NCI-H1092 treated with DMSO at 0.1 percent for 48 hours (cell line): ENCODE measurements at regions not wholly inside any gene's neighbourhood (a gene's known extent, or its start where the extent isn't known, plus 50 kb on each side); places are given as distances from the start of the nearest gene placed in this dataset.
"Not testable (repeated sequence)": the region's sequence is repeated elsewhere in the genome, so short reads cannot be mapped to it uniquely, and the experiment has no call there.

ENCODE experiments used
- DNase-seq: peaks from one replicate; lab custom pipeline; 2025; lab: John Stamatoyannopoulos, UW

DNA sequence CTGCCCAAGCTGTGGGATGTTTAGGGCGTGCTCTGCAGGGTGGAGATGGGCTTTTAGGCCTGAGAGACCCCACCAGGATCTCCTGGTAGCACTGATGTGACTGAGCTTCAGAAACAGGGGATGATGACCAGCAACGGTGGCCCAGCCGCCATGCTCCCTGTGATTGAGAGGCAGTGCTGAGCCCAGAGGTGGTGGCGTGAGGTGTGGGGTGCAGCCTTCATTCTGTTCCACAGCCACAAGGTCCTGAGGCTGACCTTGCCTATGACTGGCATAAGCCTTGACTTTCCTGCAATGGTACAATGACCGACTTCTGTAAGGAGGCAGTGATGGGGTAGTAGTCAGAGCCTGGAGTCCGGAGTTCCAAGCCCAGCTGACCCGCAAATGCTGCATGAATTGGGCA is 263.3 kb downstream of the TSN start:
- DNase-seq: no peak

DNA sequence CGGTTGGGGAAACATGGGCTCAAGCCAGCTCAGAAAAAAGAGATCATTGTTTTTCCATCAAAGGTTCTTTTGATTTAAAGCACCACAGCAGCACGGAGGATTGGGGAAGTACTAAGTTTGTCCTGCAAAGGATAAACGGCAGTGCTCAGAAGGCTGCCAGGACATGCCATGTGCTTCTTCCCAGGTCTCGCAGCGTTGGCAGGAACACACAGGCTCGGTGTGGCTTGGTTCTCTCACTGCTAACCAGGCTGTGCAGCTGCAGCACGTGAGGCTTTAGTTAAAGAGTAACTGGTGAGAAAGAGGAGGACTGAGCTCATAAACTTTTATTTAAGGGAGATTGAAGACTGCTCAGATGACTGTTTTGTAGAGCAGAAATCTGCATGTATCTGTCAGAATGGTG is 264.3 kb downstream of the TSN start:
- no peak for DNase-seq

DNA sequence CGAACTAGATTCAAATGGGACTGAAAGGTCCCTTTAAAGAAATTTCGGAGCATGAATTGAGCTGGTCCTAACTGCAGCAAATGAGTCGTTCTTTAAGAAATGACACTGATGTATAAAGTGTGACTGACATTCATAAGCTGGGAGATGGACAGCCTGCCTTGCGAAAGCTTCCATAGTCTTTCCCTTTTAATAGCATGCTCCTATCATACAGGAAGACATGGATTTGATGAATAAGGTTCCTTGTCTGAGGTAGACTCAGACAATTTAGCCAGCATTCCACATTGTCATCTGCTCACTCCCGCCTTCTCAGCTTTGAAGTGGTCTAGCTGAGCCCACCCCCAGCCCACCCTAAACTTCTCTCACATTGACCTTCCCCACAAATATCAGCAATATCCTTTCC is 264.9 kb downstream of the TSN start:
- no peak for DNase-seq

DNA sequence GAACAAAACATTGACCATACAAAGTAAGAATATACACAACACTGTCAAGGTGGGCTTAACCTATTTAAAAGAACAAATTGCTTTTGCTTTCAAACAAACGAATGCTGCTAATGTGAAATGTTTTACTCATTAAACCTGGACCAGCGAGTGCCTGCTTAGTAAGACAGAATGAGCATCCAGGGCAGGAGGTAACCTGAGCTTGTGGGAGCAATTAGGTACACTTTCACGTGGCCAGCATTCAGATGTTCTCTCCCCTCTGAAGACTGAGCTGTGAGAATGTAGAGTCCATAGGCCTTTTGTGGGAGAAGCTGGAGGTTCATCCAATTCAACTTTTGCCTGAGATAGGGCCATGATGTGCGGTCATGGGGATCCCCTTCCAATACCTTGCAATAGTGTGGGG is 266.5 kb downstream of the TSN start:
- DNase-seq: no peak

DNA sequence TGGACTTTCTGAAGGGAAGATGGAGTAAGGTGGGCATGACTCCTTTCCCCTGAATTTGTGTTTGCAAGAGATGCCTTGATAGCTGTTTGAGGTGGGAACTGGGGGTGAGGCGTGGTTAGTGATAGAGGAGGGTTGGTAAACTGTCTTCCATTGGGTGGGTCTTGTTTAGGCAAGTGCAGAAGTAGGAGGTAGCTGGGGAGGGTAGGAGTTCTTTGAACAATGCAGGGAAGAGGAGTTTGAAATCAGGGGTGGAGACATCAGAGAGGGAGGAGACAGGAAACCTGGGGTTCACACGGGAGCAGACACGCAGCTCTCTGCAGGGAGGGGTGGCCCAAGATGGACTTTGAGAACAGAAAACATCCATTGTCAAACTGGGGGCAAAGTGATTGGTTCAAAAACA is 267.1 kb downstream of the TSN start:
- no peak for DNase-seq

DNA sequence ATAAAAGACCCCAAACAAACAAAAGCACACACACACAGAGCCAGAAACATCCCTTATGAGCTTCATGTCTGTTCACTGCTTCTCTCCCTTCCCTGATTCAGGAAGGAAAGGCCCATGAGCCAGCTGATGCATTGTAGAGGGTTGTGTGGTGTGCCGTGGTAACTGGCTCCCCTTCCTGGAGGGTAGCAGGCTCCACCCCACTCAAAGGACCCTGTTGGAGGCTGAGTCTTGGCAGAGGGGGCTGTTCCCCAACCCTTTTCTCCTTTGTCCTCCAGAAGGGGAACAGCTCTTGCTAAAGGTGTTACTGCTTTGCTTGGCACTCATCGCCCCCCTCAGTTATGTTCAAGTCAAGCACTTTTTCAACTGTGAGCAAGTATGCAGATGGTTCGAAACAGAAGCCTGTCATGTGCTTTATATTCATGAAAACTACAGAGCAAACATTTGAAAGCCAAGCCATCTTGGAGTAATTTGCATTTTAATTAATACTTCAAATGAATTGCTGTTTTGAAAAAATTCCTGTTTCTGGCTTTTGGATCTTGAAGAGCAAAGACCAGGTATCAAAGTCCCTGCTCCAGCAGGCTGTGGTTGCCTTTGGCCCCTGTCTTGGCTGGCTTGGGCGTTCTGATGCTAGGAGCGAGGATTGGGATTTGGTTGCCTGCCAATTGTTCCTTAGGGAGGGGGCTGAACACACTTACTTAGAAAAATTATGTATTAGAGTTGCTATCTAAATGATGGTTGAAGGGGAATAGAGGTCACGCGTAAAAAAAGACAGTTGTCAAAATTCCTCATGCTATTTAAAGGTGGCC is 267.8 kb downstream of the TSN start:
- DNase-seq: no peak

DNA sequence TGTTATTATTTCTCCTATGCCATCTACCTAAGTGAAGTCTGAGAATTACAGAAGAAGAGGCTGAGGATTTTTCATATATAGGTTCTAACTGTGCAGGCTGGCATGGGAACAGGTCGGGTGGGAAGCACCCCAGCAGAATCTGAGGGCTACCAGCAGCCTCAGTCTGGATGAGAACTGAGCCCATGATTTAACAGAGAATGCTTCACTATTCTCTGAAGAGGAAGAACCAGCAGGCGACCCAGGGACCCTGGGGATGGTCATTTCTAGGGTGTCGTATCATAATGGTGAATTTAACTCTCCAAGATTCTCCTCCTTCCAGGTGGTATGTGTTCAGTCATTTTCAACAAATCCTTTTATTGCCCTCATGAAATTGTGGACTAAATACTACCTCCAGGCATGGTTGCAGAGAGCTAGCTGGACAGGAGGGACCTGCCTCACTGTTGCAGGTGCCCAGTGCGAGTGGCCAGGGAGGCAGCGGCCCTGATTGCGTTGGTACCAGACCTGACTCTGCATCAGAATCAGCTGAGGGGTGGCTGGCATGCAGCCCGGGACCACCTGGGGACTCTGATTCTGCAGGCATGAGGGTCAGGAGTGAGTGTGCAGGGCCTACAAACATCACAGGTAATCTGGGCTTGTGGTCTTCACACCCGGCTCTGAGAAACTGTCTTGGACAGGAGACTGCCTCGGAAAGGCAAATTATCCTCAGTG is 272.2 kb downstream of the TSN start:
- no peak for DNase-seq

DNA sequence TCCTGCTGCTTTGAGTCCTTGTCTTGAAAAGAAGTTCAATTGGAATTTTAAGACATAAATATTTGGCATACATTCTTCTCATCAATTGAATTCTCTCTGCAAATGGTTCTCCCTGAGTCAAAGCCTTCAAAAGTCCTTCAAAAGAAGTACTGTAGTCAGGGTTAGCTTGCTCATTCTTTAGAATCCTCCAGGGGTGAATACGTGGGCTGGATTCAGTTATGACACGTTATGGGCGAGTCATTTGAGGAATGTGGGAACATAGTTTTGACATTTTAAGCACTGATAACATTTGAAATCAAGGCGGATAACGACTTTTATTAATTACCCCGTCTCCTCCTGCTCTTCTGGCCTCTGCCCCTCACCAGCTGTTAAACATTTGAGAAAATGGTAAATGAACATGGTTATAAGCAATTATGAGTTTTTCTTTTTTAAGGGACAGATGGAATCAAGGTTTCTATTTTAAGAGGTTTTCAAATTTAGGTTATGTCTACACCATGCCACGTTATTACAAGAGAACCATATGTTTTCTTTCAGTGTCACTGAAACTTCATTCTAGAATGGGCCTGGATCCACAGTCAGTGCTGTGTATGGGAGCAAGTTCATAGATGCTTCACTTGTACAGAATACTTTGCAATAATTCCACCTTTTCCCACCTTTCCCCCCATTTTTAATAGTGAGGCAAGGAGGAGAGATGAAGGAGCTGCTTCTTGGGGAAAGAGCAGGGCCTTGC is 273.1 kb downstream of the TSN start:
- no peak for DNase-seq

DNA sequence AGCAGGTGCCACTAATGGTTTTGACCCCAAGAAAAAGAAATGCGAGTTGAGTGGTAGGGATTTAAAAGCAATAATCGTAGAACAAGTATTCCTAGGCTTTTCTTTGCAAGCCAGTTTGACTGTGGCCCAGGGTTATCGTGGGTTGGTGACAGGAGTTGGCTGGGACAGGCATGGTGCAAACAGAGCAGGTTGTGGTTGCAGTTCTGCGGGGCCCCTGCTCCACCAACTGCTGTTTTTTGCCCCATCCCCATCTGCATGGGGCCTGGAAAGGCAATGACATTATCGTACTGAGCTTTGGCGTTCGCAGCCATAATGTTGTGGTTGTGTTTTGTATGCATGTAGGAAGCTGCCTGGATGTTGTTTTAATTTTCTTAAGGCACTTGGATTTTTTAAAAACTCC is 274.0 kb downstream of the TSN start:
- DNase-seq: no peak

DNA sequence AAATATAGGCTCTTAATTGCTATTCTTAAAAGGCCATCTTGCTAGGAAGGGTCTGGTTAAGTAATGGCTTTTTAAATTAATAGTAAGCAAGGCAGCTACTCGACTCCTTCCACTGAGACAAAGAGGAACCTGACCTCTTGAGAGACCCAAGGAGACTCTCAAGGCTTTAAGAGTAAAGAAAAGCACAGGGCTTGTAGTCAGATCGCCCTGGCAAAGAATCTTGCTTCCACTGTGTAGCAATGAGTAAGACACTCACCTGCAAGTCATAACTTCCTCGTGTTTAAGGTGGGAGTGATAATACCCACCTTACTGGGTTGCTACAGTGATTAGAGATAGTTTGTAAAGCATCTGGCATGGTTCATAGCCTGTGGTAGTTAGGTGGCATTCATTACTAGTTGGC is 274.5 kb downstream of the TSN start:
- no peak for DNase-seq

DNA sequence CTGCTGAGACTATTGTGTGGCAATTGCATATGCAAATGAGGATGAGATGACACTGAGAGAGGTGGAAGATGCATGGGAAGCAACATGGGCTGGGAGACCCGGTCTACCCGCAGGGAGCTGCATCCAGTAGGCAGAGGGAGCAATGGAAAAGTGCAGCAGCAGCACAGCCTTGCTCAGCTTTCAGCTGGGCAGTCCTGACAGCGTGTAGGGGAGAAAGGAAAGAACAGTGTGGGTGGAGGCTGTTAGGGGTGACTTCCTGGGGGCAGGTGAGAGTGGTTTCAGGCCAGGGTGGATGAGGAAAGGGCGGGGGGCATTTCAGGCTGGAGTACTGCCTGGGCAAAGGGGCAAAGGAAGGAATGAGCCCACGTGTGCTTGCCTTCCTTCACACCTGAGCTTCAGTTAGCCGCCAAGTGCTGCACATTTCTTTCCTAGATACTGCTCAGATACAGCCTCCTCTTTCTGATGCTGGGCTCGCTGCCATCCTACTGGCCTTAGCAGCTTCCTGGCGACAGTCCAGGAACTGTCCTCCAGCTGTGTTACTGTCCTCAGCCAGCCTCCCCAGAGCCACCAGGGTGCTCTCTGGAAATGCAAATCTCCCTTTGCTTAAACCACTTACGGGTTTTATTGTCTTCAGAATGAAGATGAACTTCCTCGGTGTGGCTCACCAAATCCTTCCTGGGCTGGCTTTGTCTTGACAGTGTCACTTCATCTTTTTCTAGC is 276.3 kb downstream of the TSN start:
- peak; percentile 2 for DNase-seq

DNA sequence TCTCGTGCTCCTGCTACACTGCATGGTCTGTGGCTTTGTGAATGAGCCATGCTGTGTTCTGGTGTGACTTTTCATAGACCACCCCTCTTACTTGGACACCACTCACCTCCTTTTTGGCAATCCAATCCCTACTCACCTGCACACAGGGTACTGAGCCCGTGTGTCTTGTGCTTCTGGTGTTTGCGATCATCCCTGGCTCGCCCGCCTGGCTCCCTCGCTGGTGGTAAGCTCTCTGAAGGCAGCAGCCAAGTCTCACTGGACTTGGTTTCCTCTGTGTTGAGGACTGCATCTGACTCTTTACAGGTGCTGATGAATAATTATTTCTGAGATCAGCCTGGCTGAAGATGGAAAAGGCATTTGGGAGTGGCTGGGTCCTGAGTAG is 276.8 kb downstream of the TSN start:
- no peak for DNase-seq

DNA sequence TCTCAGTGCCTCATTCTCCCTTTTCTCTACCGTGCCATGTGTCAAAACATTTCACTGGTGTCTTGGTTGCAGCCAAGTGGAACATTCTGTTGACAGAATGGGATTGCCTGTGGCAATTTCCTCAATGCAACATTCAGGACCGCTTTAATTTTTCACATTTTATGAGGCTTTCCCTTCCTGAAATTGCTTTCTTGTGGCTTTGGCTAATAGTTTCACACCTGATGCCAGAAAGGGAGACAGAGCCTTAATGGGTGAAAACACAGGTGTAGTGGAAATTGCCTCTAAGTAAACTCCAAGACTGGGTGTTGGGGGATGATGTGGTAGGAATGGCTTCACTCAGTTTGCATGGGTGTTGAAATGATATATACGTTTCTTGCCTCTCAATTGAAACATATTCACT is 278.3 kb downstream of the TSN start:
- no peak for DNase-seq

DNA sequence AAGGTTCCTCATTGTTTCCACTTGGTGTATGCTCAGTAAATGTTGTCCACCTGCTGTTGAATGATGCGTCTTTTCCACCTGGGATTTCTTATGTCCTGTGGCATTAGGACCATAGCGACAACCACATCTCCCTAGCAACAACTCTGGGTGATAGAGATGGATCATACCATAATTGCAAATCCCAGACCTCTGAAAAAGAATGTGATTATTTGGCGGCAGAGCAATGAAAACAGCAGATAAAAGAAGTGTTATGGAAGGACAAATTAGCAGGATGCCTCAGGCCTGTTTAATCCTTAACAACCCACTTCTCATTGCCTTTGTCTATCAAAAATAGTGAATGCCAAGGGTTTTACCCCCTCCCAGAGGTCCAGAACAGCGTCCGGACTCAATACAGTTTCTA is 278.9 kb downstream of the TSN start:
- DNase-seq: no peak

DNA sequence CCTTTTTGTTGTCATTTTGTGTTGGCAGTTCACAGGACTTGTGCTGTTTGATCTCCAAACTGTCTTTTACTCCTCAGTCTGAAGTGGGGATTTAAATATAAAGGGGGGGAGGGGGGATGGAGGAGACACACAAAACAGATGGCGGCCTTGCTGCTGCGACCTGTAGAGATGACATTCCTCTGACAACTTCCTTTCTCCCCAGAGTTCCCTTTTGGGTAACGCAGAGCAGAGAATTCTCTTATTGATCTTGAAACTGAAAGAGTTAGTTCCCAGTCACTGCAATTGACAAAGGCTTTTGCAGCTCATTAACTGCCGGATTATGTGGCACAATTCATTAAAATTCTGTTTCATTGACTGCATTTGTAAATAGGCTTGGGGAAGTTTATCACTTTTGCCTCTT is 279.3 kb downstream of the TSN start:
- no peak for DNase-seq

DNA sequence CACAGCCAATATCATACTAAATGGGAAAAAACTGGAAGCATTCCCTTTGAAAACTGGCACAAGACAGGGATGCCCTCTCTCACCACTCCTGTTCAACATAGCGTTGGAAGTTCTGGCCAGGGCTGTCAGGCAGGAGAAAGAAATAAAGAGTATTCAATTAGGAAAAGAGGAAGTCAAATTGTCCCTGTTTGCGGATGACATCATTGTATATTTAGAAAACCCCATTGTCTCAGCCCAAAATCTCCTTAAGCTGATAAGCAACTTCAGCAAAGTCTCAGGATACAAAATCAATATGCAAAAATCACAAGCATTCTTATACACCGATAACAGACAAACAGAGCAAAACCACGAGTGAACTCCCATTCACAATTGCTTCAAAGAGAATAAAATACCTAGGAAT is 283.4 kb downstream of the TSN start:
- DNase-seq: not testable (repeated sequence)

DNA sequence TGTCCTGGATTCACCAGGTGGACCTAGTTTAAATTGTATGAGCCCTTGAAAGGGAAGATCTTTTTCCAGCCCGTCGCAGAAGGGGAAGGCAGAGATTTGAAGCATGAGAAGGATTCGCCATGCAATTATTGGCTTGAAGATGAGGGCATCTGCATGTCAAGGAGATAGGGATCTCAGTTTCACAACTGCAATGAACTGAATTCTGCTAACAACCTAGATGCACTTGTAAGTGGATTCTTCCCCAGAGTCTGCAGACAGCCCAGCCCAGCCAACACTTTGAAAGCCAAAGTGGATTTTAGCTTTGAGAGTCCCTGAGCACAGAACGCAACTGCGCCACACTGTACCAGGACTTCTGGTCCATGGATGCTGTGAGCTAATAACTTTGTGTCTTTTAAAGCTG is 286.0 kb downstream of the TSN start:
- DNase-seq: no peak

DNA sequence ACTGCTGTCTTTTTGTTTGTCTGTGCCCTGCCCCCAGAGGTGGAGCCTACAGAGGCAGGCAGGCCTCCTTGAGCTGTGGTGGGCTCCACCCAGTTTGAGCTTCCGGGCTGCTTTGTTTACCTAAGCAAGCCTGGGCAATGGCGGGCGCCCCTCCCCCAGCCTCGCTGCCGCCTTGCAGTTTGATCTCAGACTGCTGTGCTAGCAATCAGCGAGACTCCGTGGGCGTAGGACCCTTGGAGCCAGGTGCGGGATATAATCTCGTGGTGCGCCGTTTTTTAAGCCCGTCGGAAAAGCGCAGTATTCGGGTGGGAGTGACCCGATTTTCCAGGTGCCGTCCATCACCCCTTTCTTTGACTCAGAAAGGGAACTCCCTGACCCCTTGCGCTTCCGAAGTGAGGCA is 296.2 kb downstream of the TSN start:
- DNase-seq: not testable (repeated sequence)

DNA sequence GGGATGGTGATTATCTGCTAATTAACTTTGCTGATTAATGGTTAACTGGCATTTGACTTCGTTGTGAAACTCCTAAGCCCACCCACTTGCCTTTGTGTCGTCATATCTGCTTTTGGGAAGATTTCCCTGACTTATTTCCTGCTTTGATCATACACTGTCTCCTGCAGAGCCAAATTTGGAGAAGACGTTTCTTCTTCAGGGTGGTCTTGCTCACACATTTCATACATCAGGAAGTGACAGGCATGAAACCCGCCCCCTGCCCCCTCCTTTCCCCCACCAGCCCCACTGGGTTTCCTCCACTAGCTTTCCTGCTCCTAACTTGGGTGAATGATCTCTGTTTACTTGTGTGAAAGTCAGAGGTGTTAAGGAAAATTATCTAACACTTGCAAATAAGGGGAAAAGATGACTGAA is 300.1 kb downstream of the TSN start:
- DNase-seq: no peak

DNA sequence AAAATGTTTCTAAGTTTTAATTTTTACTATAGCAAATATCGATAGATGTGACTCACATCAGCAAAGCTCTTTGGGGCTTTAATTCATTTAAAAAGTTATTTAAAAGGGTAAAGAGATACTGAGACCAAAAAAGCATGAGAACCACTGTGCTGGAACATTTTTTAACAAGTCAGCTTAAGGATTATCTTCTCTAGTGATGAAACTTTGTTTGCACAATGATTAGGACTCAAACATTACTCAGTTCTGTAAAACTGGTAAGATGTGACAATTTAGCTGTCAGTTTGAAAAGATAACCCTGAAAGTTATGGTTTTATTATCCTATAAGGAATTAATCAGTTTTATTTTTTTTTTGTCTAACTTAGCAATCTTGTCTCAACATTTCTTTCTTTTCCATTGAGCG is 301.4 kb downstream of the TSN start:
- no peak for DNase-seq

DNA sequence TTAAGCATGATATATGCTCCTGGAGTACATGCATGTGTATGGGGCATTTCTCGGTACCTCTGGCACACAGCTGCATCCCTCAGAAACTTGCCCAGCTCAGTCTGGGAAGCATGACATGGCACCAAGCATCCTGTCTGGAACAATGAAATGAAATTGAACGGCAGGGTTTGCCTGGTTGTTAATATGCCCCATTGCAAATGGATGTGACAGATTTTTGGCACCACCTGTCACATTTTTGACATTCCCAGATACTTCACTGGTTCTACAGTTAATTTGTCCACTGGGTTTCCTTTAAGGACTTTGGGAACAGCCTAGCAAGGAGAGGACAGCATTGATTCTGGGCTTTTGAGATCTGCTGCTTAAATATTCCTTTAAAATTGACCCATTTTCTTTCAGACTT is 305.8 kb downstream of the TSN start:
- no peak for DNase-seq

DNA sequence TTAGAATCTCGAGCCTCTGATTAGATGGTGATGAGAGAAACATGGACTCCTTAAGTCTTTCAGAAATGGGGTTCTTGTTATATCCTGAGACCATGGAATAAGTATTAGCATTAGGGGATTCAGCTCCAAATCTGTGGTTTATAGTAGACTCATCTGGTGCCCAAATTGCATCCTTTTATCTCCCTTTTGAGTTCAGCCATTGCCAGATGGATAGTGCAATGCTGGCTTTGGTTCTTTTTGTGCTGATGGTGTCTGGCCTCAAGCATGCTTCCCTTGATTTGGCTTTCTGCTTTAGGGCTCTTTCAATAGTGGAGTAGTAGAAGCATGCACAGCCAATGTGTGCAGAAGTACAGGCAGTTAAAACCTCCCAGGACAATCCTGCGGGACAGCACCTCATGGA is 306.4 kb downstream of the TSN start:
- no peak for DNase-seq

DNA sequence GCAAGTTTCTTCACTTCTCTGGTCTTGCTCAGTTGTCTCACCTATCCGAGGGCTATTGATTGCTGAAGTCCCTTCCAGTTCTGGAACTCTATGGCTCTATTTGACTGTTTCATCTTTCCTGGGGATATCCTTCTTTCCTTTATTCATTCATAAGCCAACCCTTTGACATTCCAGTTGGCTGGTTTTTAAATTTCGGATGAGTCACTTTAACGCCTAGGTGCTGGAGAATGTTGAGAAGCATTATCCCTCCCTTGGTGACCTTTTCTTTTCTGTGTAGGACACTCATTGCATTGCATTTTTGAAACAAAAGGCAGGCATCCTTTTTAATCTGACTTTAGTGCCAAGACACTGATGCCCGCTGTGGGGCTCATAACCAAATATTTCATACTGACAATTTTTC is 307.1 kb downstream of the TSN start:
- no peak for DNase-seq
